ENCODE measurements at regions not wholly inside any gene's neighbourhood (a gene's known extent, or its start where the extent isn't known, plus 50 kb on each side); places are given as distances from the start of the nearest gene placed in this dataset.

DNA sequence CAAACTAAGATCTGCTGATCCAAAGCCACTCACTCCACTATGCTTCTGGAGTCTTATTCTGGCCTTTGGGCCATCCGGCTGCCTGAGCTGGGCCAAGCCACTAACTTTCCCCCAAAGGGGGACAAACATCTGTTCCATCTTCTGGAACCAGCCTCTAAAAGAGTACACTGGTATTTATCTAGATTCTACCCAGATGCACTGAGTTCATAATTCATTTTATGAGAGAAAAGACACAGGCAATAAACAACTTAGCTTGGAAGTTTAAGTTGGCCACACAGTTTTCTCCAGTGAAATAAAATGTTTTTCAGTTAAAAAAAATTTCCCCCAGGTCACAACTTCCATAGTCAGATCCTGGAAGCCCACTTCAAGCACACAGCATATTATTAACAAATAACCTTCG lies 80.1 kb upstream of the ARHGEF3 start:
- Histone ChIP-seq H3K4me3 (no peak overlapping the region), H3K9me3 (no peaks in the 10 kb centered on the region), H3K27ac (no peak overlapping the region), H3K36me3 (no peaks in the 10 kb centered on the region), H3K4me1 (ENCODE audit: insufficient read depth) (no peaks in the 10 kb centered on the region), H3K27me3 (no peaks in the 10 kb centered on the region)
- no peak for TF ChIP-seq POLR2A (IDR thresholded peaks at IDR 0.05)
- TF ChIP-seq, protein P1, sequence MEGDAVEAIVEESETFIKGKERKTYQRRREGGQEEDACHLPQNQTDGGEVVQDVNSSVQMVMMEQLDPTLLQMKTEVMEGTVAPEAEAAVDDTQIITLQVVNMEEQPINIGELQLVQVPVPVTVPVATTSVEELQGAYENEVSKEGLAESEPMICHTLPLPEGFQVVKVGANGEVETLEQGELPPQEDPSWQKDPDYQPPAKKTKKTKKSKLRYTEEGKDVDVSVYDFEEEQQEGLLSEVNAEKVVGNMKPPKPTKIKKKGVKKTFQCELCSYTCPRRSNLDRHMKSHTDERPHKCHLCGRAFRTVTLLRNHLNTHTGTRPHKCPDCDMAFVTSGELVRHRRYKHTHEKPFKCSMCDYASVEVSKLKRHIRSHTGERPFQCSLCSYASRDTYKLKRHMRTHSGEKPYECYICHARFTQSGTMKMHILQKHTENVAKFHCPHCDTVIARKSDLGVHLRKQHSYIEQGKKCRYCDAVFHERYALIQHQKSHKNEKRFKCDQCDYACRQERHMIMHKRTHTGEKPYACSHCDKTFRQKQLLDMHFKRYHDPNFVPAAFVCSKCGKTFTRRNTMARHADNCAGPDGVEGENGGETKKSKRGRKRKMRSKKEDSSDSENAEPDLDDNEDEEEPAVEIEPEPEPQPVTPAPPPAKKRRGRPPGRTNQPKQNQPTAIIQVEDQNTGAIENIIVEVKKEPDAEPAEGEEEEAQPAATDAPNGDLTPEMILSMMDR (IDR thresholded peaks at IDR 0.05) = no peak
- no peak for TF ChIP-seq EP300 (IDR thresholded peaks at IDR 0.05)
- 90 to 98% (median 93%) methylated on average over 2 of the region's 2 CpGs for WGBS, 3 donors
- intact Hi-C loops (cut with DNase I) = no loop called here
- no peak for DNase-seq

DNA sequence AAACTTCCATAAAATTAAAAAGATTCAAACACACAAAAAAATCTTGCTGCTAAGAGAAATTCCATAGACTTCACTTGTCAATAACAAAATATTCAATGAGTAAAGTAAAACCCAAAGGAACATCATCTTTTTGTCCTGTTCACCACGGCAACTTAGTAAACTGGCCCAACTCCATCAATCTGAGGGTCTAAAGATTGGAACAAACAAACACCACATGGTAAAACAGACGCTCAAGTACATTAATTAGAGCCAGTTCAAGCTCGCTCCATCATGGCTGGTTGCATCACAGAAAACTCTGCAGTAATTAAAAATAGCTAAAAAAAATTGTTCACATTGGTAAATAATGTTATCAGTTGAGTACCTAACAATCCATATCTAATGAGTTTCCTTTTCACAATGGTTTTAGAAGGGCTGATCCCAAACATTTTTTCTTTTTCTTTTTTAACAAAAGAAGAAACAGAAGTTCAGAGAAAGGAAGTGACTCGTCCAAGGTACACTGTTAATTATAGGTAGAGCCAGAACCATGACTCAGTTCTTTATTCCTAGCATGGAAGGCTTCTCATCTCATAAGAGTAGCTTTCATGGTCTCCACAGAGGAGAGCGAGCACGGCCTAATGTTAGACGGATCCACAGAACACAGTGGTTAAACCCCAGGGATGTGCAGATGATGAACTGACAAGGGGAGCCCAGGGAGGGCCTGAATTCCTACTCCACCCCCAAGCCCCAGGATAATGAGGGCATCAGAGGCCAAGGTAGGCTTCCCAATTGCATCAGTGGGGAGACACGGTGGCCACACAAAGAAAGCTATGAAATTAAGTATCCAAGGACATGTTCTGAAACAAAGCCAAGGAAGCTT lies 79.2 kb upstream of the ARHGEF3 start:
- Histone ChIP-seq H3K9me3 (no peaks in the 10 kb centered on the region), H3K27ac (no peak overlapping the region)
- WGBS, 3 donors = 94 to 96% (median 95%) methylated on average over 8 of the region's 8 CpGs

DNA sequence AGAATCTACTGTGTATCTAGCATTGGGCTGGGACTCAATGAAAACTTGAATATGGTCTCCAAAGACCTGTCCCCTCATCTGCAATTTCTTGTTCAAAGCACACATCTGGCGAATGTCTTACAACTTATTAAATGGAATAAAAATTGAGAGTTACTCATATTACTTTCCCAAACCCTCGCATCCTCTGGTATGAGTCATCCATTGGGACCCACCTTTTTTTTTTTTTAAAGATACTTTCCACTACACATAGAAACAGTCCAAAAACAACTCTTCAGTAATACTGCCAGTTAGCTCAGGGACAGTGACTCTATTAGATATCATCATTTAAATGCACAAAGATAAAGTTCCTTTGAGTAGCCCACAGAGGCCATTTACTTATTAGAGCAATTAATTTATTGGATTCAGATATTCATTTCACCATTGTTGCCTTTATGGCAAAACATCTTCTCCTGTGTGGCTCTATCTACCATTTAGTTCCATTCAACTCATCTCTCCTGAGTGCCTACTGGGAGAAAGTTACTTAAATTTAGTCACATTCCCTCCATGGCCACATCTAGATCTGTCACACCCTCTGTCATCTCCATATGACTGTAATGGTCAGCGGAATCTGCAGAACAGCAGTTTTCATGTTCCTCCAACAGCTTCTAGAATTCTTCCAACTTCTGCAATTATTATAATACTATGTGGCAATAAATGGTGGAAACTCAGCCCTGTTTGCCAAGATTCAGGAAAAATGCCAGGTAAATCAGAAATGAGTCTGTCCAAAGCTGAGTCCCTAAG lies 77.9 kb upstream of the ARHGEF3 start:
- H3K4me3 ChIP-seq = no peak overlapping the region
- WGBS, 3 donors = 38 to 80% (median 65%) methylated on average over 3 of the region's 3 CpGs
- H3K9me3 ChIP-seq = no peaks in the 10 kb centered on the region
- no peaks in the 10 kb centered on the region for H3K4me1 ChIP-seq (ENCODE audit: insufficient read depth)
- intact Hi-C loops (cut with DNase I) = no loop called here
- no peak overlapping the region for H3K27ac ChIP-seq
- no peaks in the 10 kb centered on the region for H3K36me3 ChIP-seq
- no peaks in the 10 kb centered on the region for H3K27me3 ChIP-seq
- TF ChIP-seq EP300 (IDR thresholded peaks at IDR 0.05) = no peak
- TF ChIP-seq, protein P1 (IDR thresholded peaks at IDR 0.05) = no peak
- no peak for TF ChIP-seq POLR2A (IDR thresholded peaks at IDR 0.05)
- DNase-seq = no peak

More for the DNA sequence above, 79.2 kb upstream of the ARHGEF3 start:
- H3K27me3 ChIP-seq = no peaks in the 10 kb centered on the region
- intact Hi-C loops (cut with DNase I) = no loop called here
- H3K36me3 ChIP-seq = no peaks in the 10 kb centered on the region
- no peak overlapping the region for H3K4me3 ChIP-seq
- DNase-seq = no peak
- TF ChIP-seq EP300 (IDR thresholded peaks at IDR 0.05) (no peak), POLR2A (IDR thresholded peaks at IDR 0.05) (no peak)
- TF ChIP-seq, protein P1 (IDR thresholded peaks at IDR 0.05) = no peak
- H3K4me1 ChIP-seq (ENCODE audit: insufficient read depth) = no peaks in the 10 kb centered on the region

DNA sequence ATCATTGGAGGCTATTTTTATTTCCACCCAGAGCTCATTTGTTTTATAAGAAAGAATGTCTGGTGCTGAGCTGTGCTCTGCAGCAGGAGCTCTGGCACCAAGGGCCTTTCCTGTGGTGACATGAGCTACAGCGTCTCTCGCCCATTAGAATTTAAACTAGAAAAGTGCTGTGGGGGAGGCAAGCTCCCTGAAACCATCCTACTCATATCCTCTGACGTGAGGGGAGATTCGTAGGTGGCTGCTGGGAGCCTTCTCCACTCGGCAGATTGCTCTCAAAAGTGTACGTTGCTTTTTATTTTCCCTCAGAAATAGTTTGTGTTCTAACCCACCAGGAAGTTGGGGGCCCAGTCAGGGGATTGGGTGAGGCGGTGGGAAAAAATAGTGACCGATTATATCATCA lies 76.3 kb upstream of the ARHGEF3 start:
- DNase-seq = no peak
- Histone ChIP-seq H3K36me3 (no peaks in the 10 kb centered on the region), H3K9me3 (no peaks in the 10 kb centered on the region), H3K27ac (no peak overlapping the region), H3K4me1 (ENCODE audit: insufficient read depth) (no peaks in the 10 kb centered on the region), H3K4me3 (no peak overlapping the region), H3K27me3 (no peaks in the 10 kb centered on the region)
- TF ChIP-seq EP300 (IDR thresholded peaks at IDR 0.05) = no peak
- intact Hi-C loops (cut with DNase I) = no loop called here
- WGBS, 3 donors = 33 to 43% (median 38%) methylated on average over 8 of the region's 8 CpGs

DNA sequence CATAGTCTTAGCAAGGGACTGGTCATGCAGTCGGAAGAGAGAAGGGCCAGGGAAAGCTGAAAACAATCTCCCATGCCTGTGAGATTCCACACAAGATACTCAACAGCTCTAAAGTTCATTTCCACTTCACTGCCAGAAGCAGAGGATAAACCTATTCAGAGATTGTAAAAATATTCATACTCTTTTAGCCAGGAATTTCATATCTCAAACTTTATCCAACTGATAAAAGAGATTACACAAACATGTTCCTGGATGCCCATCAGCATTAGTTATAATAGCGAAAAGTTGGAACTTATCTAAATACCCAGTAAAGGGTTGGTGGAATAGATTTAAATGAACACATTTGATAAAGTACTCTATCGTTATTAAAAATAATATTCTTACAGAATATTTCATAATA lies 75.2 kb upstream of the ARHGEF3 start:
- DNase-seq = no peak
- 63 to 98% (median 66%) methylated on average over 2 to 3 of the region's 3 CpGs for WGBS, 3 donors
- TF ChIP-seq POLR2A (IDR thresholded peaks at IDR 0.05) (no peak), EP300 (IDR thresholded peaks at IDR 0.05) (no peak)
- TF ChIP-seq, protein P1 (IDR thresholded peaks at IDR 0.05) = no peak
- no peak overlapping the region for H3K27ac ChIP-seq
- intact Hi-C loops (cut with DNase I) = no loop called here
- H3K9me3 ChIP-seq = no peaks in the 10 kb centered on the region
- no peaks in the 10 kb centered on the region for H3K27me3 ChIP-seq
- H3K4me3 ChIP-seq = no peak overlapping the region
- no peaks in the 10 kb centered on the region for H3K4me1 ChIP-seq (ENCODE audit: insufficient read depth)
- H3K36me3 ChIP-seq = no peaks in the 10 kb centered on the region
